Epithelial cell of proximal tubule (primary cell): ENCODE measurements at regions not wholly inside any gene's neighbourhood (a gene's known extent, or its start where the extent isn't known, plus 50 kb on each side); places are given as distances from the start of the nearest gene placed in this dataset.
"Not testable (repeated sequence)": the region's sequence is repeated elsewhere in the genome, so short reads cannot be mapped to it uniquely, and the experiment has no call there.

Experiments
- DNase-seq: peaks from one replicate; pipeline ENCODE4 v3.0.0-alpha.2; 2011; ENCODE audit warnings: low read depth
- H3K4me3 ChIP-seq: 2 replicates; pipeline ENCODE4 v1.5.1; 2011; ENCODE audit warnings: low read depth, mild to moderate bottlenecking, low read length
- CTCF ChIP-seq: conservative IDR thresholded peaks from 2 replicates; pipeline ENCODE4 v1.5.1; 2012; ENCODE audit warnings: low read depth, mild to moderate bottlenecking, low read length

GRCh38 chr16:29192329-29193247 is 207.7 kb downstream of the LAT start:
- DNase-seq: no peak
- TF ChIP-seq CTCF: no peak
- H3K4me3 ChIP-seq: no peak overlapping the region

- DNase-seq, H3K4me3 ChIP-seq: not testable (repeated sequence)
Observed at GRCh38 chr16:29191636-29192180, 206.9 kb downstream of the LAT start.

GRCh38 chr16:29190553-29191431 is 205.9 kb downstream of the LAT start:
- not testable (repeated sequence) for H3K4me3 ChIP-seq, DNase-seq

GRCh38 chr16:29188806-29189205 is 204.0 kb downstream of the LAT start:
- not testable (repeated sequence) for H3K4me3 ChIP-seq, DNase-seq

GRCh38 chr16:29186306-29187220 is 201.7 kb downstream of the LAT start:
- DNase-seq: not testable (repeated sequence)

GRCh38 chr16:29185872-29186271 is 201.0 kb downstream of the LAT start:
- H3K4me3 ChIP-seq, DNase-seq: not testable (repeated sequence)

More at GRCh38 chr16:29186306-29187220, 201.7 kb downstream of the LAT start:
- not testable (repeated sequence) for H3K4me3 ChIP-seq

- not testable (repeated sequence) for DNase-seq
Observed at GRCh38 chr16:29184738-29185438, 200.0 kb downstream of the LAT start.

GRCh38 chr16:29182940-29183868 is 198.4 kb downstream of the LAT start:
- DNase-seq, H3K4me3 ChIP-seq: not testable (repeated sequence)

More at GRCh38 chr16:29184738-29185438, 200.0 kb downstream of the LAT start:
- not testable (repeated sequence) for H3K4me3 ChIP-seq

- H3K4me3 ChIP-seq: no peak overlapping the region
- no peak for TF ChIP-seq CTCF
- DNase-seq: no peak
Observed at GRCh38 chr16:29182501-29182900, 197.6 kb downstream of the LAT start.

- not testable (repeated sequence) for H3K4me3 ChIP-seq, DNase-seq
Observed at GRCh38 chr16:29181921-29182411, 197.1 kb downstream of the LAT start.

- not testable (repeated sequence) for H3K4me3 ChIP-seq, DNase-seq
Observed at GRCh38 chr16:29181254-29181780, 196.5 kb downstream of the LAT start.

GRCh38 chr16:29180206-29180600 is 195.4 kb downstream of the LAT start:
- H3K4me3 ChIP-seq, DNase-seq: not testable (repeated sequence)

GRCh38 chr16:29179401-29180205 is 194.8 kb downstream of the LAT start:
- H3K4me3 ChIP-seq, DNase-seq: not testable (repeated sequence)
